GM23338 (cell line): ENCODE measurements at regions not wholly inside any gene's neighbourhood (a gene's known extent, or its start where the extent isn't known, plus 50 kb on each side); places are given as distances from the start of the nearest gene placed in this dataset.
"Not testable (repeated sequence)": the region's sequence is repeated elsewhere in the genome, so short reads cannot be mapped to it uniquely, and the experiment has no call there.

Experiments used
- CTCF ChIP-seq, 2 experiments: fragments of 200-600 bp in 1 of 2; sonication (generic) in 1 of 2; conservative IDR thresholded peaks; 2 replicates each; pipeline versions ENCODE4 v1.5.1 to v1.6.1; 2016 to 2017; ENCODE audit warnings: antibody characterized with exemption in 2 of 2, low read depth in 2 of 2, mild to moderate bottlenecking in 2 of 2, moderate library complexity in 1 of 2
- EZH2 ChIP-seq: fragments of 200-600 bp; sonication (generic); IDR thresholded peaks from one replicate; pipeline ENCODE4 v1.8.0; 2017; ENCODE audit warnings: antibody characterized with exemption, mild to moderate bottlenecking, low read depth; ENCODE audit not compliant: unreplicated experiment
- EZH2phosphoT487 ChIP-seq: fragments of 200-600 bp; sonication (generic); IDR thresholded peaks from one replicate; pipeline ENCODE4 v1.8.1; 2018; ENCODE audit warnings: antibody characterized with exemption; ENCODE audit not compliant: unreplicated experiment
- POLR2AphosphoS5 ChIP-seq: IDR thresholded peaks from 2 replicates; pipeline ENCODE4 v1.6.1; 2016; ENCODE audit warnings: antibody characterized with exemption, low read depth

GRCh38 chr17:21573271-21573960 lies 118.9 kb upstream of the KCNJ18 start:
- TF ChIP-seq EZH2; CTCF (conservative IDR thresholded peaks at IDR 0.05; ENCODE audit: low read depth in 2 of 2); EZH2phosphoT487; POLR2AphosphoS5: not testable (repeated sequence)
